ENCODE measurements at regions not wholly inside any gene's neighbourhood (a gene's known extent, or its start where the extent isn't known, plus 50 kb on each side); places are given as distances from the start of the nearest gene placed in this dataset.

GRCh38 chr9:102403514-102403913 lies 591.6 kb upstream of the CYLC2 start:
- TF ChIP-seq CTCF (IDR thresholded peaks at IDR 0.05) (no peak), POLR2A (IDR thresholded peaks at IDR 0.05) (no peak)

Data from upper lobe of left lung (tissue), 4 donors.